CD4-positive, alpha-beta T cell treated with Interleukin-12 subunit alpha and Interleukin-12 subunit beta, for 1 hour (primary cell): ENCODE measurements at regions not wholly inside any gene's neighbourhood (a gene's known extent, or its start where the extent isn't known, plus 50 kb on each side); places are given as distances from the start of the nearest gene placed in this dataset.

Experiments used
- DNase-seq: peaks from one replicate; pipeline ENCODE4 v3.0.0-alpha.2; 2020

DNA sequence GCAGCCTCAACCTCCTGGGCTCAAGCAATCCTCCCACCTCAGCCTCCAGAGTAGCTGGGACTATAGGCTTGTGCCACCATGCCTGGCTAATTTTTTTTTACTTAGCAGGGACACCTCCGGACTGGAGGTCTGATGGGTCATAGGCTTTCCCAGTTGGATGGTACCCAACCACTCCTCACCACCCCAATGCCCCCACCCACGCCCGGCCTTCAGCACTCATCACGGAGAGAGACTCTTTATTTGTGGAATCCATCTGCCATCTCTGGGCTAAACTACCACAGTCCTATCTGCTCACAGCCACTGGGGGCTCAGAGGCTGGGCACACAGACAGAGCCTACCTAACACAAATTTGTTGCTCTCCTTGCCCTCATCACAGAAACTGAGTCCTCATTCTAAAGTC lies 58.3 kb upstream of the STXBP1 start:
- DNase-seq = no peak

GRCh38 chr9:127554966-127555839 lies 56.9 kb upstream of the STXBP1 start:
- no peak for DNase-seq

DNA sequence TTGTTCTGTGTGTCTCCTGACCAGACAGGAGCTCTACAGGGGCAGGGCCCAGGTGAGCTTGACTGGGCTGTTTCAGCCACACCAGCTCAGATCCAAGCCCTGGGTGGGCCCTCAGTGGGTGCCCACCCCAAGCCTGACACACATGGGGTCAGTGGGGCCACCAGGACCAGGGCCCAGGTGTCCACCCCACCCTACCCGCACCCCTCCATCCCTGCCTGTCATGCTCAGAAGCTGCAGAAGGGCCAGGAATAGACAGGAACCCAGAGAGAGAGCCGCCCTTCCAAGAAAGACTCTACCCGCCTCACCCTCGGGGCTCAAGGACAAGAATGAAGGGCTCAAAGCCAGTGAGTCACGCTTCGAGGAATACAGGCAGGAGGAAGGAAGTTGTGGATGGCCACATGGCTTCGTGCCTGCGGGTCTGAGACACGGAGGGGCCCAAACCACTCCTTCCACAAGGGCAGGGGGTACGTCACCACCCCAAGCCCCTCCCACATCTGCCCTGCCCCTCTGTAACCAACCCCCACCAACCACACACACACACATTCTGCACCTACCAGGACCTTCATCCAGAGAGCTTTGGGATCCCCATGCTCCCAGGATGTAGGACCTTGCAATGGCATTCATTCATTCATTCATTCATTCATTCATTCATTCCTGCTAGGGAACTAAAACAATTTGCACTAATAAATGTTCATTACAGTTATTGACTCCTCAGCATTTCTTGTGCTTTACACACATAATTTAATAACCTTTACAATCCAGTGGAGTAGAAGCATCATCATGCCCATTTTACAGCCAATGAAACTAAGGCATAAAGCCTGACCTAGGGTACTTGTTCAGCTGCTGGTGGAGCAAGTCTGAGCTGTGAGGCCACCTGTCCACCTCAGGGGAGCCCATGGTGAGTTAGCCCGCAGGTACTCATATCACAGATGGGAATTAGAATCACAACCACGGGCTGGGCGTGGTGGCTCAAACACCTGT lies 55.9 kb upstream of the STXBP1 start:
- peak; percentile 65 for DNase-seq

GRCh38 chr9:127556871-127557270 lies 55.2 kb upstream of the STXBP1 start:
- no peak for DNase-seq

DNA sequence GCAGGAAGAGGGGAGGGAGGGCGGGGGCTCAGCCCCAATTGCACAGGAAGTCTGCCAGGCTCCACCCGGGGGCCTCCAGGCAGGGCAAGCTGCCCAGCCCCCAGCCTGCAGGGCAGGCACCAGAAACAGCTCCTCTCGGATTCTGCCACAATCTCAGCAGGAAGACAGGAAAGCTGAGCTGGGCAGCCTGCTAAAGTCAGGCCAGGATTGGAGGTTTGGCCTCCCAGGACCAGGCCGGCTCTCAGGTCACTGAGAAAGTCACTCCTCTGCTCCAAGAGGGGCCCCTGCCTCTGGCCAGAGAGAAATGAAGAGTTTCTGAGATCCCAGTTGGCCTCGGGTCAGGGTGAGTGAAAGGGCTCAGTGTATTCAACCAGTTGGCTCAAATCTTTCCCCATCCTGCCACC lies 54.6 kb upstream of the STXBP1 start:
- peak; percentile 18 for DNase-seq

- no peak for DNase-seq
Measured at GRCh38 chr9:127557998-127558546, 54.0 kb upstream of the STXBP1 start.

DNA sequence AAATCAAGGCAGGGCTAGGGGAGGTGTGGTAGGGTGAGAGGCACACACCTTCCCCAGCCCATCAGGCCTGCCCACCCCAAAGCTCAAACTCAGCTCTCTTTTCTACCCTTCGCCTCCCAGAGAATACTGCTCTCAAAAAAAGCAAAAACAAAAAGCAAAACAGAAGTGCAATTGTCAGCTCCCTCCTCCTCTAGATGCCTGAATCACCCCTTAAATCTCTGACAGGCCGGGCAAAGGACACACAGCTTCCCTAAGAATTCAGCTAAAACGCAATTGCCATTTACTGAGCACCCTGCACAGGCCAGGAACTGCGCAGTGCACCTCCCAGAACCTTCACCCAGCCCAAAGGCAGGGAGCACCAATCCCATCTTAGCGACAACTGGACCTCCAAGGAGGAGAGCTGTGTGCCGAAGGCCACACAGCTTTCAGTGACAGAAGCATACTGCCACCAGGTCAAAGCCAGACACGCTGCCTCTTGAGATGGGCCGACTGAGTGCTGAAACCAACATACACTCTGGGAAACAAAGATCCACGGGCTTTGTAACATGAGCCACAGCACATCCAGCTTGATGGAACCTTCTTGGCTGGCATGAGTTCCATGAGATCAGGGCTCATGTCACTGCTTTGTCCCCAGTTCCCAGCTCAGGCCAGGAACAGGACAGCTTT lies 53.4 kb upstream of the STXBP1 start:
- no peak for DNase-seq

DNA sequence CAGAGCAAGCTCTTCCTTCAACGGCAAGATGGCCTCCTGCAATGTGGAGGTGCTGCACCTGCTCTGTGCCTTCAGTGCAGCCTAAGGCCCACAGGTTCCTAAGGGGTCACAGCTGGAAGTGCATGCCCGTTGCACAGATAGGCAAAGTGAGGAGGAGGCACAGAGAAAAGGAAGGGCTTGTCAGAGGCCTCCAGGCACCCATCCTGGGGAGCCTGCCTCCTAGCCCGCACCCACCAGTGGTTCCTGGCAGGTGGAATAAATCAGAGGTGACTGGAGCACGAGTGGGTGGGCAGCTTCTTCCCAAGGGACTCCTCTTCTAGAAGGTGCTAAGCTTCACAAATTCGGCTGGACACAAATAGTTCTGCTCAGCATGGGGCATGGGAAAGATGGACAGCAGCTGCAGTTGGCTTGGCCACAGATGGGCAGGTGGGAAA lies 52.8 kb upstream of the STXBP1 start:
- no peak for DNase-seq

GRCh38 chr9:127561491-127562278 lies 50.4 kb upstream of the STXBP1 start:
- DNase-seq = peak; percentile 26
